Endothelial cell of umbilical vein (primary cell): ENCODE measurements at regions not wholly inside any gene's neighbourhood (a gene's known extent, or its start where the extent isn't known, plus 50 kb on each side); places are given as distances from the start of the nearest gene placed in this dataset.

Experiments
- BruUV-seq: library from RNA; stranded (reverse); fragments of 400-500 nt; replicated peaks from 2 replicates; lab custom pipeline; 2021; lab: Mats Ljungman, UMichigan
- CTCF ChIA-PET: fragments of 300-600, 350-600 bp; sonication (Branson Sonifier 250); formaldehyde crosslinking; loops from one replicate; lab custom pipeline; 2021; ENCODE audit warnings: antibody characterized with exemption, inconsistent platforms; lab: Charles Lee
- POLR2A ChIA-PET: fragments of 300-600, 350-600 bp; sonication (Branson Sonifier 250); formaldehyde crosslinking; loops from one replicate; lab custom pipeline; 2021; ENCODE audit warnings: antibody characterized with exemption, inconsistent platforms; lab: Charles Lee
- DNase-seq: peaks from one replicate; pipeline ENCODE4 v3.0.0-alpha.2; 2011; ENCODE audit warnings: low read depth, low spot score
- FAIRE-seq: peaks from 2 replicates; lab custom pipeline; 2011; peaks lifted over from hg19 to GRCh38; lab: Jason Lieb, UNC
- H2AFZ ChIP-seq: 2 replicates; pipeline ENCODE4 v1.6.0; 2012; ENCODE audit warnings: low read depth, low read length, control low read depth, inconsistent platforms
- H3K27ac ChIP-seq: 2 replicates; pipeline ENCODE4 v1.5.1; 2011; ENCODE audit warnings: low read depth, mild to moderate bottlenecking, control low read depth, low read length, moderate library complexity; ENCODE audit not compliant: insufficient read depth
- H3K27me3 ChIP-seq, 2 experiments: 2 replicates each; pipeline versions ENCODE4 v1.6.0 to v1.6.1; 2011; ENCODE audit warnings: low read length in 2 of 2, mixed read lengths in 1 of 2; ENCODE audit not compliant: control insufficient read depth in 2 of 2, insufficient read depth in 2 of 2
- H3K36me3 ChIP-seq, 2 experiments: 2 replicates in 1 of 2; 3 replicates in 1 of 2; pipeline ENCODE4 v1.5.1; 2011; ENCODE audit warnings: low read length in 2 of 2, mild to moderate bottlenecking in 1 of 2, moderate library complexity in 1 of 2; ENCODE audit not compliant: control insufficient read depth in 2 of 2, insufficient read depth in 2 of 2; ENCODE audit errors: extremely low read depth in 1 of 2
- H3K4me1 ChIP-seq: 3 replicates; pipeline ENCODE4 v1.5.1; 2011; ENCODE audit warnings: mild to moderate bottlenecking, low read length; ENCODE audit not compliant: control insufficient read depth, insufficient read depth; ENCODE audit errors: extremely low read depth
- H3K4me2 ChIP-seq: 2 replicates; pipeline ENCODE4 v1.6.1; 2011; ENCODE audit warnings: low read length, control low read depth, mixed read lengths; ENCODE audit not compliant: insufficient read depth
- H3K4me3 ChIP-seq, 3 experiments: fragments of 200-600 bp in 1 of 3; sonication (generic), shearing (Covaris generic) in 1 of 3; replicated peaks in 1 of 3; 2 replicates each; pipeline ENCODE4 v1.5.1; 2011 to 2016; ENCODE audit warnings: control low read depth in 3 of 3, low read length in 3 of 3, mild to moderate bottlenecking in 2 of 3, inconsistent platforms in 1 of 3, low read depth in 1 of 3, moderate library complexity in 1 of 3; ENCODE audit not compliant: insufficient read depth in 1 of 3
- H3K79me2 ChIP-seq: 2 replicates; pipeline ENCODE4 v1.6.0; 2012; ENCODE audit warnings: low read length, inconsistent platforms; ENCODE audit not compliant: control insufficient read depth, insufficient read depth
- H3K9ac ChIP-seq: replicated peaks from 2 replicates; pipeline ENCODE3; 2011; ENCODE audit warnings: low read length, control low read depth; ENCODE audit not compliant: insufficient read depth; ENCODE audit errors: extremely low read depth
- H3K9me1 ChIP-seq: replicated peaks from 3 replicates; pipeline ENCODE4 v1.6.0; 2011; ENCODE audit warnings: mild to moderate bottlenecking, low read length; ENCODE audit not compliant: control insufficient read depth, insufficient read depth; ENCODE audit errors: extremely low read depth
- H3K9me3 ChIP-seq: replicated peaks from 2 replicates; pipeline ENCODE4 v1.5.1; 2012; ENCODE audit warnings: low read length, inconsistent platforms; ENCODE audit not compliant: control insufficient read depth, insufficient read depth
- H4K20me1 ChIP-seq: replicated peaks from 2 replicates; pipeline ENCODE3; 2011; ENCODE audit warnings: mild to moderate bottlenecking, low read length; ENCODE audit not compliant: control insufficient read depth, insufficient read depth; ENCODE audit errors: extremely low read depth
- CTCF ChIP-seq, 2 donors: IDR thresholded peaks; 1 replicate in 1 of 2; 2 replicates in 1 of 2; pipeline ENCODE4 v1.5.1; 2011; ENCODE audit warnings: low read length in 2 of 2, mild to moderate bottlenecking in 2 of 2, moderate library complexity in 2 of 2, control low read depth in 1 of 2, inconsistent platforms in 1 of 2, low read depth in 1 of 2; ENCODE audit not compliant: insufficient read depth in 1 of 2; ENCODE audit errors: extremely low read depth in 1 of 2
- EZH2 ChIP-seq: IDR thresholded peaks from 2 replicates; pipeline ENCODE4 v1.6.1; 2012; ENCODE audit warnings: borderline replicate concordance, low read depth, mild to moderate bottlenecking, moderate library complexity, low read length, inconsistent platforms; ENCODE audit not compliant: severe bottlenecking
- FOS ChIP-seq: IDR thresholded peaks from 2 replicates; pipeline ENCODE4 v1.6.1; 2011; ENCODE audit warnings: mild to moderate bottlenecking, low read length, moderate library complexity, borderline replicate concordance; ENCODE audit not compliant: insufficient read depth
- GATA2 ChIP-seq: IDR thresholded peaks from 2 replicates; pipeline ENCODE4 v1.7.0; 2011; ENCODE audit warnings: low read depth, mild to moderate bottlenecking, moderate library complexity, mixed read lengths, low read length; ENCODE audit not compliant: insufficient read length, insufficient read depth
- JUN ChIP-seq: IDR thresholded peaks from 2 replicates; pipeline ENCODE4 v1.6.1; 2011; ENCODE audit warnings: borderline replicate concordance, low read depth; ENCODE audit not compliant: insufficient read length, insufficient read depth
- MAX ChIP-seq: IDR thresholded peaks from 2 replicates; pipeline ENCODE4 v1.6.1; 2011; ENCODE audit not compliant: insufficient read depth, insufficient read length
- MYC ChIP-seq: IDR thresholded peaks from one replicate; pipeline ENCODE4 v1.6.1; 2011; ENCODE audit warnings: mild to moderate bottlenecking, low read depth, low read length
- POLR2A ChIP-seq: IDR thresholded peaks from 2 replicates; pipeline ENCODE4 v1.6.1; 2012; ENCODE audit warnings: low read depth, mild to moderate bottlenecking, control low read depth, low read length
- POLR2AphosphoS5 ChIP-seq: IDR thresholded peaks from 2 replicates; pipeline ENCODE4 v1.6.1; 2012; ENCODE audit warnings: low read depth, mild to moderate bottlenecking, control low read depth, low read length, moderate library complexity; ENCODE audit not compliant: insufficient read depth
- dilution Hi-C: fragments of 300-500 bp; cut with MboI; formaldehyde crosslinking; loops from one replicate; pipeline ENCODE4 v1.15.0; 2019; ENCODE audit warnings: low sequenced_read_pairs; ENCODE audit not compliant: extremely low pct_ligation_motif_present
- intact Hi-C: fragments of 100-400 bp; cut with micrococcal nuclease; formaldehyde crosslinking; loops from one replicate; pipeline ENCODE4 v1.10.0; 2022

DNA sequence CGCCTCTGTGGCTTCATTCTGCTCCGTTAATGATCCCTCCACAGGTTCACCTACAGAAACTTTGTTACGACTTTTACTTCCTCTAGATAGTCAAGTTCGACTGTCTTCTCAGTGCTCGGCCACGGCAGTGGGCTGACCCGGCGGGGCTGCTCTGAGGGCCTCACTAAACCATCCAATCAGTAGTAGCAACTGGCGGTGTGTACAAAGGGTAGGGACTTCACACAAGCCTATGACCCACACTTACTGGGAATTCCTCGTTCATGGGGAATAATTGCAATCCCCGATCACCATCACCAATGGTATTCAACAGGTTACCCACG is 1959.2 kb upstream of the DEFB115 start:
- BruUV-seq = no TSS peak
- Histone ChIP-seq H3K79me2 (no peaks in the 10 kb centered on the region), H3K36me3 (no peaks in the 10 kb centered on the region), H3K4me1 (no peaks in the 10 kb centered on the region), H3K27me3 (no peaks in the 10 kb centered on the region), H3K9ac (no peak overlapping the region), H3K9me1 (no peaks in the 10 kb centered on the region), H3K9me3 (peaks cover 5% of the 10 kb centered on the region), H3K4me3 (no peak overlapping the region), H4K20me1 (no peaks in the 10 kb centered on the region), H3K27ac (no peak overlapping the region), H3K4me2 (no peak overlapping the region), H2AFZ (no peak overlapping the region)
- DNase-seq (no peak), FAIRE-seq (no peak)
- CTCF ChIA-PET = no interaction called here
- POLR2A ChIA-PET = no interaction called here
- intact Hi-C loops = no loop called here
- TF ChIP-seq GATA2 (no peak), EZH2 (no peak), JUN (no peak), MAX (no peak), MYC (no peak), POLR2A (no peak), POLR2AphosphoS5 (no peak), CTCF (IDR thresholded peaks at IDR 0.05; ENCODE audit: extremely low read depth in 1 of 2, insufficient read depth in 1 of 2, low read depth in 1 of 2, low read length in 2 of 2) (no peak), FOS (no peak)
- dilution Hi-C loops = no loop called here
